ENCODE measurements at regions not wholly inside any gene's neighbourhood (a gene's known extent, or its start where the extent isn't known, plus 50 kb on each side); places are given as distances from the start of the nearest gene placed in this dataset.

DNA sequence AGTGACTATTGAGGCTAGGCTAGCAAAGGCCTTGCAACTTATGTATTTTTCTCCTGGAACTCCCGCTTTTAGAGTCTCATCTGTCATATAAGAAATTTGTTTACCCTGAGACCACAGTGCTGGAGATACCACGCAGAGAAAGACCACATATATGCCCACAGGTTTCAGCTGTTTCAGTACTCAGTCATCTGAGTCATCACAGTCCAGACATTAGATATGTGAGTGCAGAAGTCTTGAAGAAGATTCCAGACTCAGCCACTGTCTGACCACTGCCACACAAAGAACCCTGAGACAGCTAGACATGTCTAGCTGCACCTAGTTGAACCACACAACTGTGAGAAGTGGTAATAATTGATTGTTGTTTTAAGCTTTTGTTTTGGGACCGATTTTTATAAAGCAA lies 648.3 kb downstream of the EPM2A start:
- Histone ChIP-seq H3K9me3 (no peaks in the 10 kb centered on the region), H3K4me1 (no peaks in the 10 kb centered on the region), H3K27ac (no peak overlapping the region), H3K36me3 (no peaks in the 10 kb centered on the region), H3K27me3 (no peaks in the 10 kb centered on the region), H3K4me3 (no peak overlapping the region)
- no peak for DNase-seq
- intact Hi-C loops (cut with DNase I; ENCODE audit: low total_unique reads): no loop called here
- TF ChIP-seq POLR2A (IDR thresholded peaks at IDR 0.05) (no peak), CTCF (IDR thresholded peaks at IDR 0.05) (no peak)

- Histone ChIP-seq H3K4me1 (no peaks in the 10 kb centered on the region), H3K36me3 (no peaks in the 10 kb centered on the region), H3K27me3 (no peaks in the 10 kb centered on the region), H3K27ac (no peak overlapping the region), H3K4me3 (no peak overlapping the region), H3K9me3 (no peaks in the 10 kb centered on the region)
- intact Hi-C loops (cut with DNase I; ENCODE audit: low total_unique reads): no loop called here
- TF ChIP-seq CTCF (IDR thresholded peaks at IDR 0.05) (no peak), POLR2A (IDR thresholded peaks at IDR 0.05) (no peak)
- no peak for DNase-seq
Observed at GRCh38 chr6:145090801-145091585, 644.3 kb downstream of the EPM2A start.

DNA sequence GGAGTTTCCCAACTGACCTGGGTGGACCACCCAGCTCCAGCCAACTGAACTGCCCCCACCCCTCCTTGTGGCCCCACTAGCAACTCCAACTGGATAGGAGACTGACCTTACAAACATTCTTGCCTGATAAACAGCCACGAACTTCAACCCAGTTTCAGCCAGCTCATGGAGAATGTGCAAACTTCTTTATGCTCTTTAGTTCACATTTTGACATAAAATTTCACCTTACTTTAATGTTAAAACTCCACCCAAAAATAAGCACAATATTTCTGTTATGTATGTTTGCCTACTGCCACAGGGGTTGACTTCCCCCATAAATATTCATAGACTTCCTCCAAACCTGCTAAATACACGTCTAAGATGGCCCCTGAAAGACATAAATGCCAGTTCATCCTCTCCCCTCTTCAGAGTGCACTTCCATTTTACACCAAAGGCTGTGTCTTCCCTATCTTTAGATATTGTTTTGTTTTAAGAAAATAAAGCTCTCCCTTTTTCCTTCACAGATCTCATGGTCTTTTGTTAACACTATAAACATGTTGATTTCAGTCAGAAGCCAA lies 643.7 kb downstream of the EPM2A start:
- Histone ChIP-seq H3K36me3 (no peaks in the 10 kb centered on the region), H3K27me3 (no peaks in the 10 kb centered on the region), H3K4me3 (no peak overlapping the region), H3K27ac (no peak overlapping the region), H3K4me1 (no peaks in the 10 kb centered on the region), H3K9me3 (no peaks in the 10 kb centered on the region)
- no peak for DNase-seq
- TF ChIP-seq POLR2A (IDR thresholded peaks at IDR 0.05) (no peak), CTCF (IDR thresholded peaks at IDR 0.05) (no peak)
- intact Hi-C loops (cut with DNase I; ENCODE audit: low total_unique reads): no loop called here

- no peak overlapping the region for H3K27ac ChIP-seq
- H3K4me3 ChIP-seq: no peak overlapping the region
- H3K4me1 ChIP-seq: no peaks in the 10 kb centered on the region
- TF ChIP-seq CTCF (IDR thresholded peaks at IDR 0.05) (no peak), POLR2A (IDR thresholded peaks at IDR 0.05) (no peak)
- intact Hi-C loops (cut with DNase I; ENCODE audit: low total_unique reads): no loop called here
- H3K36me3 ChIP-seq: no peaks in the 10 kb centered on the region
- no peak for DNase-seq
- no peaks in the 10 kb centered on the region for H3K9me3 ChIP-seq
- no peaks in the 10 kb centered on the region for H3K27me3 ChIP-seq
Observed at GRCh38 chr6:145092554-145092953, 642.8 kb downstream of the EPM2A start.

DNA sequence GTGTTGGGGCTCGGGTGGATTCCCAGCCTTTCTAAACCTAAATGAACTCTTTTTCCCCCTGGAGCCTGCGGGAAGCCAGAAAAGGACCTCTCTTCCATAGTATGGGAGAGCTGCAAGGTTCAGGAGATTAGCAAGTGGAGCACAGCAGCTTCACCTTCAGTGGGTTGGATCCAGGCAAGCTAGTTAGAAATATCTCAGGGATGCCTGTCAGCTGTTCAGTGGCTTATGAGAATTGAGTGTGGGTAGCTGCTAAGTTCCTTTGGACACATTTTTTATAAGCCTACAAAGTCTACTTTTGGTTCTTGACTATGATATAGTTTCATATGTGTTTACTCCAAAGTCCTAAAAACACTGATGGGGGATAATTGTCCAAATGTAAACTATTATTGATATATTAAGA lies 642.1 kb downstream of the EPM2A start:
- Histone ChIP-seq H3K36me3 (no peaks in the 10 kb centered on the region), H3K9me3 (no peaks in the 10 kb centered on the region), H3K27me3 (no peaks in the 10 kb centered on the region), H3K27ac (no peak overlapping the region), H3K4me1 (no peaks in the 10 kb centered on the region), H3K4me3 (no peak overlapping the region)
- no peak for DNase-seq
- TF ChIP-seq POLR2A (IDR thresholded peaks at IDR 0.05): no peak
- TF ChIP-seq CTCF (IDR thresholded peaks at IDR 0.05): no peak
- intact Hi-C loops (cut with DNase I; ENCODE audit: low total_unique reads): no loop called here
